ENCODE measurements at regions not wholly inside any gene's neighbourhood (a gene's known extent, or its start where the extent isn't known, plus 50 kb on each side); places are given as distances from the start of the nearest gene placed in this dataset.

GRCh38 chr1:14111121-14111520 is 411.1 kb downstream of the PRDM2 start:
- no peak for TF ChIP-seq CTCF (IDR thresholded peaks at IDR 0.05; ENCODE audit: low read depth, low read length, missing control alignments)
- H3K4me3 ChIP-seq (replicated peaks; ENCODE audit: low read depth, low read length) = no peak overlapping the region
- DNase-seq (ENCODE audit: extremely low read depth, low read depth) = no peak

GRCh38 chr1:14112613-14113012 is 412.6 kb downstream of the PRDM2 start:
- no peak overlapping the region for H3K4me3 ChIP-seq (replicated peaks; ENCODE audit: low read depth, low read length)
- TF ChIP-seq CTCF (IDR thresholded peaks at IDR 0.05; ENCODE audit: low read depth, low read length, missing control alignments) = no peak
- DNase-seq (ENCODE audit: extremely low read depth, low read depth) = no peak

GRCh38 chr1:14113271-14113670 is 413.3 kb downstream of the PRDM2 start:
- DNase-seq (ENCODE audit: extremely low read depth, low read depth) = no peak
- TF ChIP-seq CTCF (IDR thresholded peaks at IDR 0.05; ENCODE audit: low read depth, low read length, missing control alignments) = no peak
- H3K4me3 ChIP-seq (replicated peaks; ENCODE audit: low read depth, low read length) = no peak overlapping the region

GRCh38 chr1:14113841-14114567 is 414.0 kb downstream of the PRDM2 start:
- TF ChIP-seq CTCF (IDR thresholded peaks at IDR 0.05; ENCODE audit: low read depth, low read length, missing control alignments) = no peak
- no peak for DNase-seq (ENCODE audit: extremely low read depth, low read depth)

GRCh38 chr1:14115976-14116375 is 416.0 kb downstream of the PRDM2 start:
- no peak for DNase-seq (ENCODE audit: extremely low read depth, low read depth)
- no peak for TF ChIP-seq CTCF (IDR thresholded peaks at IDR 0.05; ENCODE audit: low read depth, low read length, missing control alignments)

More at GRCh38 chr1:14113841-14114567, 414.0 kb downstream of the PRDM2 start:
- no peak overlapping the region for H3K4me3 ChIP-seq (replicated peaks; ENCODE audit: low read depth, low read length)

GRCh38 chr1:14117700-14118099 is 417.7 kb downstream of the PRDM2 start:
- TF ChIP-seq CTCF (IDR thresholded peaks at IDR 0.05; ENCODE audit: low read depth, low read length, missing control alignments) = no peak
- no peak for DNase-seq (ENCODE audit: extremely low read depth, low read depth)
- no peak overlapping the region for H3K4me3 ChIP-seq (replicated peaks; ENCODE audit: low read depth, low read length)

More at GRCh38 chr1:14115976-14116375, 416.0 kb downstream of the PRDM2 start:
- no peak overlapping the region for H3K4me3 ChIP-seq (replicated peaks; ENCODE audit: low read depth, low read length)
